Parathyroid adenoma (tissue), 2 donors: ENCODE measurements at regions not wholly inside any gene's neighbourhood (a gene's known extent, or its start where the extent isn't known, plus 50 kb on each side); places are given as distances from the start of the nearest gene placed in this dataset.

ENCODE experiments used
- H2AFZ ChIP-seq: fragments of 300-600 bp; sonication (generic); one replicate; pipeline ENCODE4 v1.7.0; 2017; ENCODE audit warnings: antibody characterized with exemption, mild to moderate bottlenecking
- H3K27ac ChIP-seq: fragments of 300-600 bp; sonication (generic); one replicate; pipeline ENCODE4 v1.7.0; 2017
- H3K27me3 ChIP-seq: fragments of 300-600 bp; sonication (generic); one replicate; pipeline ENCODE4 v1.7.0; 2017; ENCODE audit warnings: low read length; ENCODE audit not compliant: control insufficient read depth, insufficient read depth
- H3K36me3 ChIP-seq: fragments of 300-600 bp; sonication (generic); one replicate; pipeline ENCODE4 v1.7.0; 2017; ENCODE audit warnings: low read length; ENCODE audit not compliant: control insufficient read depth, insufficient read depth
- H3K4me1 ChIP-seq: fragments of 300-600 bp; sonication (generic); one replicate; pipeline ENCODE4 v1.7.0; 2017; ENCODE audit warnings: control low read depth
- H3K4me2 ChIP-seq: fragments of 300-600 bp; sonication (generic); one replicate; pipeline ENCODE4 v1.7.0; 2017; ENCODE audit warnings: low read length
- H3K4me3 ChIP-seq: fragments of 300-600 bp; sonication (generic); one replicate; pipeline ENCODE4 v1.7.0; 2017; ENCODE audit warnings: low read depth, low read length
- H3K79me2 ChIP-seq: fragments of 300-600 bp; sonication (generic); one replicate; pipeline ENCODE4 v1.7.0; 2017; ENCODE audit warnings: control low read depth
- H3K9ac ChIP-seq: fragments of 300-600 bp; sonication (generic); one replicate; pipeline ENCODE4 v1.7.0; 2017; ENCODE audit warnings: mild to moderate bottlenecking
- H3K9me3 ChIP-seq: fragments of 300-600 bp; sonication (generic); one replicate; pipeline ENCODE4 v1.7.0; 2017; ENCODE audit warnings: low read length; ENCODE audit not compliant: control insufficient read depth
- CTCF ChIP-seq: fragments of 300-600 bp; sonication (generic); IDR thresholded peaks from one replicate; pipeline ENCODE4 v1.7.0; 2017; ENCODE audit warnings: antibody characterized with exemption, mild to moderate bottlenecking
- donor health status: primary hyperparathyroidism.

DNA sequence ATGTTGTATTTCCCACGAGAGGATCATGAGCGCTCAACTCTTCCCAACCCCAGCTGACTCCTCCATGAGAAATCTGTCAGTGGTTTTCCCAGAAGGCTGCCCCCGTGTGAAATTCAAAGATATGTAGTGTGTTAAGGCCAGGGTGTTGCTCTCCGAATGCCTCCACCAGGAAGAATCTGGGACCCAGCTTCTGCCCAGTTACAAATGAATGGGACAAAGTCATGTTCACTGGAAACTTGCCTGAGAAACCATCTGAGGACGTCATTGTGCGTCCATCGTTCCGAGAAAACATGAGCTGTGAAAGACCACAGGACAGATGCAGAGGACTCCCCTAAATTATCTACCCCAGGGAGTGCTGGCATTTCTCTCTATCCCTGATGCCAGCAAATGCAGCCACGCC, 86.0 kb downstream of the AIPL1 start:
- no peak overlapping the region for H3K27ac ChIP-seq
- H3K9me3 ChIP-seq = no peaks in the 10 kb centered on the region
- H3K9ac ChIP-seq = no peak overlapping the region
- no peak overlapping the region for H2AFZ ChIP-seq
- no peaks in the 10 kb centered on the region for H3K79me2 ChIP-seq
- H3K4me2 ChIP-seq = no peak overlapping the region
- TF ChIP-seq CTCF = no peak
- no peak overlapping the region for H3K4me3 ChIP-seq
- no peaks in the 10 kb centered on the region for H3K27me3 ChIP-seq
- H3K4me1 ChIP-seq = no peaks in the 10 kb centered on the region
- H3K36me3 ChIP-seq = no peaks in the 10 kb centered on the region

DNA sequence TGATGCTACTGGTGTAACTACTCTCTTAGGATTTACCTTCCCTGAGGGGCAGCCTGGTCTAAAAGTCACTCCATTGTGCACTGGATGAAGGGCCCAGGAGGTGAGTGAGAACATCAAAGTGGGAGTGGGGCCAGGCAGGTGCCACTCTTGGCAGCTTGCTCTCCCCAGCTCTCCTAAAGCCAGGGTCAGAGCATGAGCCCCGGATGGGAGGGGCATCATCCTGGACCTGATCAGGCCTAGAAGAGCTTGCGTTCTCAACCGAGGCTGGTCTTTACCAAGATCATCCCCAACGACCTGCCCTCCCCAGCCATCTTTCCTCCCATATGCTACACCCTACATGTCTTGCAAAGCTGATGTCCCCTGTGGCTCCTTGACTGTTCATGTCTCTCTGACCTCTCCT, 87.1 kb downstream of the AIPL1 start:
- Histone ChIP-seq H3K79me2 (no peaks in the 10 kb centered on the region), H2AFZ (no peak overlapping the region), H3K27ac (no peak overlapping the region), H3K4me1 (no peaks in the 10 kb centered on the region), H3K36me3 (no peaks in the 10 kb centered on the region), H3K27me3 (no peaks in the 10 kb centered on the region), H3K4me3 (no peak overlapping the region), H3K9me3 (no peaks in the 10 kb centered on the region), H3K4me2 (no peak overlapping the region), H3K9ac (no peak overlapping the region)
- no peak for TF ChIP-seq CTCF

GRCh38 chr17:6346986-6347385, 87.9 kb downstream of the AIPL1 start:
- no peak overlapping the region for H3K9ac ChIP-seq
- no peak for TF ChIP-seq CTCF

DNA sequence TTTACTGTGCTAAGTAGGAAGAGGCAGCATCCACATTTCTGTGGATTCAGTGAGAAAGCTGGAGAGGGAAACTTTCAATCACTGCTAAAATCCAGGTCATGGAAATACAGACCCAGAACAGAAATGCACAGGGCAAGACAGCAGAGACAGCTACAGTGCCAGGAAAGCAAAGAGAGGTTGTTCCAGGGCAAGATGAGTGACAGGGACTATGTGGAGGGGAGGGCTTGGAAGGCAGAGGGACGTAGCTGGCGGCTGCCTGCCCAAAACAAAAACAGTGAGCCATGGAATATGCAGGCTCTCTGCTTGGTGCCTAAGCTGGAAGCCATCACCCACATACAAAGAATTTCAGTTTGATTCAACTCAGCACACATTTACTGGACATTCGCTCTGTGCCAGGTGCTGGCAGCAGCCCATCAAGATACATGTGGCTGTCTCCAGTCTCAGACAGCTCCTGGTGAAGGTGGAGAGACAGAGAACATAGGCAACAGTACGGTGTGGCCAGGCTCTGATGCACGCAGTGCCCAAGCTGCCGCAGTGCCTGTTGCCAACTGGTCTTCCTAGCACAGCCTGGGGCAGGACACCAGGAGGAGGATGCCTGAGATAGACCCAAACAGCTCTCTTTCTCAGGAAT, 88.7 kb downstream of the AIPL1 start:
- Histone ChIP-seq H2AFZ (no peak overlapping the region), H3K79me2 (no peaks in the 10 kb centered on the region), H3K27ac (no peak overlapping the region), H3K4me2 (no peak overlapping the region), H3K4me1 (no peaks in the 10 kb centered on the region), H3K27me3 (no peaks in the 10 kb centered on the region), H3K9me3 (no peaks in the 10 kb centered on the region), H3K36me3 (no peaks in the 10 kb centered on the region), H3K9ac (no peak overlapping the region), H3K4me3 (no peak overlapping the region)
- no peak for TF ChIP-seq CTCF

More at GRCh38 chr17:6346986-6347385, 87.9 kb downstream of the AIPL1 start:
- no peak overlapping the region for H3K4me3 ChIP-seq
- no peaks in the 10 kb centered on the region for H3K27me3 ChIP-seq
- H3K36me3 ChIP-seq = no peaks in the 10 kb centered on the region
- H2AFZ ChIP-seq = no peak overlapping the region
- H3K4me1 ChIP-seq = no peaks in the 10 kb centered on the region
- no peak overlapping the region for H3K4me2 ChIP-seq
- H3K79me2 ChIP-seq = no peaks in the 10 kb centered on the region
- no peak overlapping the region for H3K27ac ChIP-seq
- no peaks in the 10 kb centered on the region for H3K9me3 ChIP-seq

DNA sequence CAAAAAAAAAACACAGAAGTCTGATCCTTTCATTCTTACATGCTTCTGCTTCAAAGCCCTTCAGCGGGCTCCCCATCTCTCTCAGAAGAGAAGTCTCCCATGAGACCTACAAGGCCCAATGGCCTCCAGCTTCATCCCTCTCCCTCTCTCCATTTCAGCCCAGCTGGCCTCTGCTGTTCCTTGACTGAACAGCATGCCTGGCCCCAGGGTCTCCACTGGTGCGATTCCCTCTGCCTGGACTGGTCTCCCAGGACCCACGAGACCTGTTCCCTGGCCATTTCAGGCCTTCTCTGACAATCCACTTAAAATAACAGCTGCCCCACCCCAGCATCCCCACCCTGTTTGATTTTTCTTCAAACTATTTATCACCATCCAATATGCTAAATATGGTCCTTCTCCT, 91.2 kb downstream of the AIPL1 start:
- Histone ChIP-seq H3K4me2 (no peak overlapping the region), H3K36me3 (no peaks in the 10 kb centered on the region), H3K4me1 (no peaks in the 10 kb centered on the region), H3K27me3 (no peaks in the 10 kb centered on the region), H3K4me3 (no peak overlapping the region), H2AFZ (no peak overlapping the region), H3K9ac (no peak overlapping the region), H3K79me2 (no peaks in the 10 kb centered on the region), H3K27ac (no peak overlapping the region), H3K9me3 (no peaks in the 10 kb centered on the region)
- TF ChIP-seq CTCF = no peak
